ENCODE measurements at regions not wholly inside any gene's neighbourhood (a gene's known extent, or its start where the extent isn't known, plus 50 kb on each side); places are given as distances from the start of the nearest gene placed in this dataset.
"Not testable (repeated sequence)": the region's sequence is repeated elsewhere in the genome, so short reads cannot be mapped to it uniquely, and the experiment has no call there.

GRCh38 chr16:47811758-47812157, 344.0 kb downstream of the ABCC12 start:
- TF ChIP-seq, protein P1, sequence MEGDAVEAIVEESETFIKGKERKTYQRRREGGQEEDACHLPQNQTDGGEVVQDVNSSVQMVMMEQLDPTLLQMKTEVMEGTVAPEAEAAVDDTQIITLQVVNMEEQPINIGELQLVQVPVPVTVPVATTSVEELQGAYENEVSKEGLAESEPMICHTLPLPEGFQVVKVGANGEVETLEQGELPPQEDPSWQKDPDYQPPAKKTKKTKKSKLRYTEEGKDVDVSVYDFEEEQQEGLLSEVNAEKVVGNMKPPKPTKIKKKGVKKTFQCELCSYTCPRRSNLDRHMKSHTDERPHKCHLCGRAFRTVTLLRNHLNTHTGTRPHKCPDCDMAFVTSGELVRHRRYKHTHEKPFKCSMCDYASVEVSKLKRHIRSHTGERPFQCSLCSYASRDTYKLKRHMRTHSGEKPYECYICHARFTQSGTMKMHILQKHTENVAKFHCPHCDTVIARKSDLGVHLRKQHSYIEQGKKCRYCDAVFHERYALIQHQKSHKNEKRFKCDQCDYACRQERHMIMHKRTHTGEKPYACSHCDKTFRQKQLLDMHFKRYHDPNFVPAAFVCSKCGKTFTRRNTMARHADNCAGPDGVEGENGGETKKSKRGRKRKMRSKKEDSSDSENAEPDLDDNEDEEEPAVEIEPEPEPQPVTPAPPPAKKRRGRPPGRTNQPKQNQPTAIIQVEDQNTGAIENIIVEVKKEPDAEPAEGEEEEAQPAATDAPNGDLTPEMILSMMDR (conservative IDR thresholded peaks at IDR 0.05 in 1 of 2, IDR thresholded peaks at IDR 0.05 in 1 of 2; ENCODE audit: low read depth in 1 of 2, low read length in 2 of 2) = not testable (repeated sequence)
- not testable (repeated sequence) for TF ChIP-seq EZH2 (IDR thresholded peaks at IDR 0.05; ENCODE audit: low read length, missing control alignments)

Data from fibroblast of lung (primary cell).